ENCODE measurements at regions not wholly inside any gene's neighbourhood (a gene's known extent, or its start where the extent isn't known, plus 50 kb on each side); places are given as distances from the start of the nearest gene placed in this dataset.
A peak's percentile ranks its signal among the peaks of the same experiment; 100 is the strongest.

DNA sequence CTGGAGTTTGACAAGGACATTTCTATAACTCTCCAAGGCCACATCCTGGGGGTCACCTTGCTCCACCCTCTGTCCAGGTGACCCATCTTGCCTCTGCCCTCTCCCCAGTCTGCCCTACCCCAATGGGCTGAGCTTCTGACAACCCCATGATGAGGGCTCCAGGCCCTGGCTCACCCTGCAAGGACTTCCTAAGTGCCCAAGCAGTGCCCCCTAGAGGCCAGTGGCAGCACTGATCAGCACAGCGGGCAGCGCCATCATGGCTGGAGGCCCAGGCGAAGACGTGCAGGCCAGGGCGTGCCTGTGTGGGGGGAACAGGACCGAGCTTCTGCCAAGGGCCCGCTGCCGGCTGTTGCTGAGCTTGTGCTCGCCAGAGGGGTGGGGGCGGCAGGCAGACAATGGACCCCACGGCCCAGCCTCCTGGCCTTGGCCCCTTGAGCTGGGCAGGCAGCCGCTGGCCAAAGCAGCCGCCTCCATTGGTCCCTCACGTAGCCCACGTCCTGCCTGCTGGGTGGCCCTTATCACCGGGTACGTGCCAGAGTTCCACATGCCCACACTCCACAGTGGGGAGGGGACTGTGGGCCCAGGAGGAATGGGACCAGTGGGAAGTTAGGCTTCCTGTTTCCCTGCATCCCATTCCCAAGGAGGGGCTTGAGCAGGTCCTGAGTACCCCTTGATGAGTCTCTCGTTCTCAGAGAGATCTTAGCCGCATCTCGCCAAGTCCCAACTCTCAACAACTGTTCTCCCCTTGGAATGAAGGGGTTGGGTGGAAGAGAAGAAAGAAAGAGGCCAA lies 64.3 kb downstream of the MRPL14 start:
- DNase-seq (ENCODE audit: low read depth in 2 of 2), result peak in 1 of 2 donors; percentile 37

DNA sequence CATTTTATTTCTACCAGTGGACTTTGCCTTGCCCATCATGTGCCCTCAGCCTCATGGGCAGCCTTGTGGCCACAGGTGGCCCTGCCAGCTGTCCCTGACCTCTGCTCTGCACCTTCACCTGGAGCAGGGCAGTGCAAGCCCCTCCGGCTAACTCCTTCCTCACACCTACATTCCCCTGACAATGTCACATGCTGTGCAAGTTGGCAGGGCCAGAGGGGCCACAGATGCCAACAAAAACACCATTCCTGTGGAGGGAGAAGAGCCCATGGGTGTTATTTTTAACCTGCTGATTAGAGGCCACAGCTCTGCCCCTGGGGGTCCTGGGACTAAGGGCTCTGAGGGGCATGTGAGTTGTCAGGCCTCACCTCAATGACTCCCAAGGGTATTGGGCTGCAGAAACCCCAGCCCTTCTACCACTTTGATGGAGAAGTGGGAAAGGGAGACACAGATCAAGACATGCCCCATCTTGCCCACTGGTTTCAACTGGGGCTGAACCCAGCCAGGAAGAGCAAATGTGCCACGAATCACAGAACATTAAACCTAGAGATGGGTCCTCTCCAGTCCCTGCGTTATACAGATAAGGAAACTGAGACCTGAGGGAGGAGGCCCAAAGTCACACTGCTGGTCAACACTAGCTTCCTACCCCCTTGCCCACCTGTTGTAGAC lies 65.0 kb downstream of the MRPL14 start:
- DNase-seq (ENCODE audit: low read depth in 2 of 2), result no peak

DNA sequence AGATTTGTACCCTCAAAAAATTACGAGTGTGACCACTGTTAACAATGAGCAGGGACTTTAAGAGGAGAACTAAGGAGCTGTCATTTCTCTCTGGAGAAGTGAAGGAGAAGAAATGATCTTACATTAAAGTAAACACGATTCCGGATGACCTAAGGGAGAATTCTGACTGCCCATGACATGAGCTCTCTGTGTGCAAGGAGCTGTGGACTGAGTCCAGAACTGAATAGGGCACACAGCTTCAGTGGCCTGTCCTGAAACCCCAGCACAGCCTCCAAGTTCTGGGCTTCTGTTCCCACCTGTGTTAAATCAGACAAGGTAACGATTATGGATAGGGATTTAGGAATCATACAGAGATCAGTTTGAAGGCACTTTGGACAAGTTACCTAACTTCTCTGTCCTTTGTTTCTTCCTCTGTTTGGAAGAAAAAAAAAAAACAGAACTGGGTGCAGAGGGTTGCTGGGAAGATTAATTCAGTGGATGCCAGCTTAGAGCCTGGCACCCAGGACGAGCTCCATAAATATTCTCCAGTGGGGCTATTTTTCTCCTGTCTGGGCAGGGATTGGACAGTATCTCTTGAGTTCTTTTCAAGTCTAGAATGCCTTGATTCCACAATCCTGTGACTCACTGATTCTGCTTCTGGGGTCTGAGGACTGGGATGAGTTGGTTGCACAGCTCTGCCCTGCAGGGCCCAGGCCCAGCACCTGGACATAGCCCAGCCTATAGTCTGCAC lies 65.7 kb downstream of the MRPL14 start:
- DNase-seq (ENCODE audit: low read depth in 2 of 2), result no peak

DNA sequence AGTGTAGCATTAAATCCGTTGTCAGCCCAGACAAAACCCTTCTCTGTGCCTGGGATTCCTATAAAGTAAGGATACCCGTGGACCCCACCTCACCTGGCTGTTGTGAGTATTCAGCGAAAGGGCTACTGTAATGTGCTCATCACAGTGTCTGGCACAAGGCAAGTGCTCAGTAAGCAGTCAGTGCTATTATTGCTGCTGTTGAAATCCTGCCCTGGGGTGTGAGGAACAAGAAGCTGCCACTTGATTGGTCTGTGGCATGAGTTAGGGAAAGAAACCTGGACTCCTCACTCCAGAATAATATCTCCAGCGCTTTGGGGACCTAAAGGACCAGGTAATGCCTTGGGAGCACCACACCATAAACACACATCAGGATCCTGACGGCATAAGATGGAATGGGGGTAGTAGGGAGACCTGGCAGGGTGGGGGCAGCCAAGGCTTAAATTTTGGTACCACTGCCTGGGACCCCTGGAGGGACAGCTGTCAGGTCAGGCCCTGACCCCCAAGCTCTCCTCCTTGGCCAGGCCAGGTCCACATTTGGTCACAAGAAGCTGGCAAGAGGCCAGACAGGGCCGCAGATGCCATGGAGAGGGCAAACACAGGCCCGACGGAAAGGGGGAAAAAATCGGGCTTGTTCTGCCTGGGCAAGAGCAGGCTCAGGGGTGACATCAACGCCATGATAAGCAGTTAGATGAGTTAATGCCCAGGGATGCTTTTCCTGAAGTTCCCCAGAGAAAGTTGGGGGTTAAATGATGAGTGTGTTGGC lies 66.5 kb downstream of the MRPL14 start:
- no peak for DNase-seq (ENCODE audit: low read depth in 2 of 2)

DNA sequence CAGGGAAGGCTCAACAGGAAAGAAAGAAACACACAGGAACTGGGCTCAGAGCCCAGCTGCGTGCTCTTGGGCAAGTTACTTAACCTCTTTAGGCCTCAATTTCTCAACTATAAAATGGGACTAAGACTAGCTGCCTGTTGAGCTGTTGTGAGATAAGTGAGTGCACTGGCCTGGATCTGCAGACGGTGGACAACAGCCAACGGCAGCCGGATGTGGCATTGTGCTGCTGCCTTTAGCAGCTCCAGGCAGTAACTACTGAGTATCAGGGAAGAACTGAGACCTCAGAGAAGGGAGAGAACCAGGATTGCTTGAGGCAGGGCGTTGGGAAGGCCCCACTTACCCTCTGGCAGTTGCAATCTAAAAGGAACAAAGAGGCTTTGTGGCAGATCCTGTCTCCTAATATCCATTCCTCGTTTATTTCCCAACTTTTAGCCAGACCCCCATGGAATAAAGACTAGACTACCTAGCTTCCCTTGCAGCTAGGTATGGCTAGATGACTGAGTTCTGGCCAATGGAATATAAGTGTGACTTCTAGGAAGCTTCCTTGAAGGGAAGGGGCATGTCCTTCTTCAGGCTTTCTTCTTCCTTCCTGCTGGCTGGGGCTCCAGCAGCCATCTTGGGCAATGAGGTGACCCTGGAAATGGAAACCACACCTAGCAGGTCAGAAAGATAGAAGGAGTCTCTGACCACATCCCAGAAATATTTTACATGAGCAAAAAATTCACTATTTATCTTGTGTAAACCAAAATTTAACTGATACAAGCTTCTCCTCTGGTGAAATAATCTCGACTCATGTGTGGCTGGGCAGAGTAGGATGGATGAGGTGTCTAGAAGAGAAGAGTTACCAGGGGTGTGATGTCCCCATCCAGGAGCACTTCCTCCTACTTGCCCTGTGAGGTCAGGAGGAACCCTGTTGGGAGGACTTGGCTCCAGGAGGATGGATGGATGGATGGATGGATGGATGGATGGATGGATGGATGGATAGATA lies 67.6 kb downstream of the MRPL14 start:
- DNase-seq (ENCODE audit: low read depth in 2 of 2), result no peak

DNA sequence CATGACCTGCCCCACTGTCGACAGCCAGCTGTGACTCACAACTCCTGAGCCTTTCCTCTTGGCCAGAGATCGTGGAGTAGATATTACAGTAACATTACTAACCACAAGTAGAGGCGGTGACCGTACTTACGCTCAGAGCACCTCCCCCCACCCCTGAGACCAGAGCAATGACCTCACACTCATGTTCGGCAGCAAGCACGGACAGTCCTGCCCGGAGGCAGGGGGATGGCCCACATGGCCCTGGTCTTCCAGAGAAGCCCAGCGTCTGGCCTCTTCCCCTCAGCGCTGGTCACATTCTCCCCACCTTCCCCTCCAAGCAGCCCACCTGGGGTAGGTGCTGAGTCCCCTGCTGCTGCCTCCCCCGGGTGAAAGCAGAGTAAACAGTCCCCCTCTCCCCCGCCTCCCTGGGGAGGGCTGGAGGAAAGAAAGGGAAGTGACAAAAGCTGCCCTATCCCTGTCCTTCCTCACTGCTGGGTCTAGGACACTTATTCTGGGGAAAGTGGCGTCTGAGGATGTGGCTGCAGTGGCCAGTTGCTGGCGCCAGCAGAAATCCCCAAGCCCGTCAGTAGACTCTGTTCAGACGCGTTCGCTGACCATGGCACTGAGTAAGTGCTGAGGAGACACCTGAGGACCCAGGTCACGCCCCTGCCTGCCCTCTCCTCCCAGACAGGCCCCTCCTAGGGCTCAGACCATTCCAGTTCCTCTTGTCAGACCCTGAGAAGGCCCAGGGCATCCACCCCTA lies 68.5 kb downstream of the MRPL14 start:
- DNase-seq (ENCODE audit: low read depth in 2 of 2), result peak in 1 of 2 donors; percentile 23

DNA sequence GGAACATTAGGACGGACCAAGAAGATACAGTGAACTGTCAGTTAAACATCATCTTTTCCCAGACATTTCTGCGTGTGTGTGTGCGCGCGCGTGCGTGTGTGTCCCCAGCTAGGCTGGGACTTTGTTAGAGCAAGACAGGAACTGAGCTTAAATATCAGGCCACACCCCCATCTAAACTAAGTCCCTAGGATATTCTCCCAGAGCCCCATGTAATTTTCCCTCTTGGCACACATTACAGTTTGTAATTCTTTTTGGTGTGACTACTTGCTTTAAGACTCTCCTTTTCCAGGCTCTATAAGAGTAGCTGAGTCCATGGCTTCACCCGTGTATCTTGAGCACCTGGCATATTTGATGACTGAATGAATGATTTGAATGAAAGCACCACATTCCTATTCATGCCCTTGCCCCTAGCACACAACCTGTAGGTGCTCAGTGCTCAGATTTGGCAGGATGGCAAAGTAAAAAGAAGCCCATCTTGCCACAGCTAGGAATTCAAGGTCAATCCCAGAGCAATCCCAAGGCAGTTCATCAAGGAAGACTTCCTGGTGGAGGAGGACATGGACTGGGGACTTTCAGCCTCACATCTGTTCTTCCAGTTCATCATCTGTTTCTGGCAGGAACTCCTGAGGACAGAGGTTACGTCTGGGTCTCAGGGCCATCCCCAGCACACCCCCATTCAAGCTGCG lies 69.2 kb downstream of the MRPL14 start:
- DNase-seq (ENCODE audit: low read depth in 2 of 2), result no peak

DNA sequence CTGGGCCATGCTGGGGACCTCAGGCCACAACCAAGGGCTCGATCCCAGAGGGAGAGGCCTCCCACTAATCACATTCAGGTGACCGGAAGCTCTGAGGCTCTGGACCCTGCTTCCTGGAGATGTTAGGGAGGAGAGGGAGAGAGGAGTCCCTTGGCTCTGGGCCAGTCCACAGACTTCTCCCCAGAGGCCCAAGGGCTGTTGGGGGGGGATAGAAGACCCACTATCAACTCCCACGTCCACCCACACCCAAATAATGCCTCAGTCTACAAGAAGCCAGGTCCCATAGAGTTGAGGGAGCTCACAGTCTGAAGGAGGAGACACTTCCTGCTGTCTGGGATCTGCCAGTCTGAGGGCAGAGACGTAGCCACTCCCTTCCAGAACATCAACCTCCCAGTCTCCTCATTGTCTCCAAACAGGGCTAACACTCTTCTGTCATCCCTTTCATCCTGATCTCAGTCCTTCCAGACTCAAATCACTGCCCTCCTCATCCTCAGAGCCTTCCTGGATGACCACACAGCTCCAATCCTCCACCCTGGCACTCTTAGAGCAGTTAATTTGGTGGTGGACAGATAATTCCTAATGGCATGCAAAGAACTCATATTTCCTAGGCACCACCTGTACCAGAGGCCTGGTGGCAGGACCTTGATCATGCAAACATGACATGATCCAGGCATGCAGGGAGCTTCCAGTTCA lies 69.9 kb downstream of the MRPL14 start:
- no peak for DNase-seq (ENCODE audit: low read depth in 2 of 2)

DNA sequence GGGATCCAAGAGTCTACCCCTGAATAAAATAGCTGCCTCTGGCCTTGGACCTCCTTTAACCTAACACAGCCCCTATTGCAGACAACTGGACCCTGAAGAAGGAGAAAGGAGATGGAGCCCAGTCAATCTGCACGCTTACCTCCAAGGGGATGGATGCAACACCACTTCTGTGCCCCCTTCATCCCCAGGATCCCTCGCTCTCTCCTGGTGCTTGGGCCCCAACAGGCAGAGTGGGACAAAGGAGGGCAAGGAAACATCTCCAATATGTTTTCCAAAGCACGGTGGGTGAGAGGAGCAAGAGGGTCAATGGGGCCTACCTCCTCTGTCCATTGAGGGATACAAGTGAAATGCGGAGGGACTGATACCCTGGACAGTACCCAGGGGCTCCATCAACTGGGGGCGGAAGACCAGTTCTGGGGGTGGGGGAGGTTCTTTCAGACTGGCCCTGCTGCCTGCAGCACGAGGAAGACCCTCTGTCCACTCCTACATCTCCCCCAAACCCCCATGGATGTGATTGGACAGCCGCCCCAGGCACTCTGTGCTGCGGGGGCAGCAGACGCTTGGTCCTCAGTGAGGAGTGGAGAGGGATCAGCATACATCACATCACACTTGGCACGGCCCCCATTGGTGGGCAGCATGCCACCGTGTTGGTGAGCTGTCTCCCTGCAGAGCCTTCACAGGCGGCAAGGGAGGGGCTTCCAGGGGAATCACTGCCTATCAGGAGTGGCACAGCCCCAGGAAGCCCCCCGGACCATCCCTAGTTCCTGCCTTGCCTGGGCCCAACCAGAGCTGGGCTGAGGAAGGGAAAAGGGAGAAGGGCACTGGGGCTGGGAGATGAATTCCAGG lies 70.6 kb downstream of the MRPL14 start:
- no peak for DNase-seq (ENCODE audit: low read depth in 2 of 2)

DNA sequence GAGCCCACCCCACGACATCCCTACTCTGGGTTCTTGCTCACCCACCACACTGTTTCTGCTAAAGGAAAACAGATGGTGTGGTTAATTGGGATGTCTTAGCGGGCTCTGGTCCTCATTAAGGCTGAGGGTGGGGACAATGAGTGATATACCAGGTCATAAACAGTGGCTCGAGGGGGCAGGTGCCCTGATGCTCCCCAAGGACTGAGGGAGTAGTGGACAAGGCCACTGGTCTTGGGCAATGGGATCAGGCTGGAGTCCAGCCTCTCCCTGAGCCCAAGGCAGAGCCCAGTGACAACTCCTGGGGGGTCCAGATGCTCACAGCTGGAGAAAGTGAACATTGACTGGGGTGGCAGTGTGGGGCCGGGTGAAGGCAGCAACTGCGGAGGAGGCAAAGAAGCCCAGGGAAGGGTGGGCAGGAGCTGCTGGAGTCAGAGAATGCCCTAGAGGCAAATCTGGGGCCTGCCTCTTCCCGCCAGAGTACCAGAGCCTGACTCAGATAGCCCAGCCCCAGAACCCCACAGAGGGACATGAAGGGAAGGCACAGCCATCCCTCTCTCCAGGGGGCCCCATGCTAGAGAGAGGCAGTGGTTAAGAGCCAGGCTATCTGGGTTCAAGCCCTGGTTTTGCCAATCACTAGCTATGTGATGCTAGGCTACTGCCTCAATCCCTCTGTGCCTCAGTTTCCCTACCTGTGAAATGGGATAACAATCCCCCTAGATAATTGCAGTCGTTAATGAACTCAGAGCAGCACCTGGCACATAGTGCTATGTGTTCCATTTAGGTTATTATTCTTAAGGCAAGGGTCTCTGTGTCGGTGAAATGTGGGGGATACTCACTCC lies 72.3 kb downstream of the MRPL14 start:
- no peak for DNase-seq (ENCODE audit: low read depth in 2 of 2)

DNA sequence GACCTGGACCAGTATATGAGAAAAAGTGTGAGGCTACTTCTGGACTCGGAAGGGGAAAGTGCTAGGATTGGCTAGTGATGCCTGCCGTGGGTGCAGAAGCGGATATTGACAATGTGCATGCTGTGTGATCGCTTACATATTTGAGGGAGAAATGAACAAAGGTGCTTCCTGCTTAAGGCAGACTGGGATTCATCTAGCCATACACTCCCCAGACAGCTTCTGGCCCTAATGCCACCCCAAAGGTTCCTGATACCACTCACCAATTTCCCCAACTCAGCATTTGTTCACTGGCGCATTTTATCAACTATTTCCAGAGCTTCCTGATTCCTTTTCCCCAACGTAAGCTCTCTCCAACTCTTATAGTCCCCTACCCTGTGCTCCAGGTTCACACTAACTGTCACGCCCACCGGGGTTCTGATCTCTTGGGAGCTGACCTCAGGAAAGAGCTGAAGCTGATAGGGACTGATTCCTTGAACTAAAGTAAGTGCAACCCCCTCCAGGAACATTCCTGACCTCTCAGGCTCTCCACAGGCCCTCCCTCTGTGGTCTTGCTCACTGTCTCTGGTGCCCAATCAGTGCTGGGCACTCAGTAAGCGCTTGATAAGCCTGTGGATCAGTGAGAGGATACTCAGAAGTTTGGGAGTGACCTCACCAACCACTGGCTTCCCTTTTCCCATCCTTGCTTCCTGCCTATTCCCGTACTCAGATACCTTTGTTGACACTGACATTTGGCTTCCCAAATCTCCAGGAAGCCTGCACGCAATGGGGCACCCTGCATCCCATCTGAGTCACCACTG lies 73.3 kb downstream of the MRPL14 start:
- DNase-seq (ENCODE audit: low read depth in 2 of 2), result no peak

DNA sequence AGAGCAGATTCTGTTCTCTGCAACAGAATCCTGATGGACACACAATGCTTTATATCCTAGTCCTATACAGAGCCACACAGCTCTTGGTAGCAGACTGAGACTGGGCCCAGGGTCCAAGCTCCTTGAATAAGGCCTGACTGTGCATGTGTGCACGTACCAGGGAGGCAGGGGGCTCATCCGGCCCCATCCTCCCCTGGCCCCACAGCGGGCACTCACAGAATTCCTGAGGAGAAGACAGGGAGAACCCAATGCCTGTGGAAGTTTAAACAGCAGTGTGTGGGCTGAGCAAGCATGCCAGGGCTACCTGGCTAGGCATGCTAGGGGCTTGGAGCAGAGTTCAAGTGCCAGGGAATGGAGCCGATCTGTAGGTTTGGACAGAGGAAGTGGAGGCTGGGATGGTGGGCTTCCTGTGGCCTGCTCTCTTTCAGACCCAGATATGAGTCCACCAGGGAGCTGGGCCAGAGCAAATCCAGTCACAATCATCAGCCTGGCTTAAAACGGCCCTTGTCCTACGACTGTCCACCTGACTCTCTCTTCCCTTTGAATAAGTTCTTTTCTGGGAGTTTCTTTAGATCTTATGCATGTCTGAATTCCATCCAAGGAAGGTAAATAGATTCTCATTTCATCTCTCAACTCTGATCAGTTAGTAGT lies 74.0 kb downstream of the MRPL14 start:
- DNase-seq (ENCODE audit: low read depth in 2 of 2), result no peak

DNA sequence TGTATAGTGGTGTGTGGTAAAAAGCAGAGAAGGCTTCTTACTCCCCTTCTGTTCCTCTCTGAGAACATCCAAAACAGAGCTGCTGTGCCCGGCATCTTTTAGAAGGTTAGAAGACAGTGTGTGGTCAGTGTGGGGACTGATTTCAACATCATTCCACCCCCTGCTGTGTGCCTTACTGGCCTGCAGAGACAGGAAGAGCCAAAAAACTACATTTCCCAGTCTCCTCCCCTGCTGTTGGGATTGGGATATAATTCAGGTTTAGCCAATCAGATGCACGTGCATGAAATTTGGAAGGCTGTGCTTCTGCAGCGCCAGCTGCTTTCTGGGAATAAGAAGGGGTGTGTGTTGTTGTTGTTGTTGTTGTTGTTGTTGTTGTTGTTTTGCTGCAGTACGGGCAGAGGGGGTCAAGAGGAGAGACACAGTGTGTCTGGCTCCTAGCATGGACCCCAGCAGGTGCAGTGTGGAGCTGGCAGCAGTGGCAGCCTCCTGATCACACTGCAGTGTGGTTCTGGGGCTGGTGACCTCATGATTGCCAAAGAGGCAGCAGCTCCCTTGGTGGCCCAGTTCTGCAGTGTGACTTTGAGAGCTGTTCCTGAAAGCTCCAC lies 74.7 kb downstream of the MRPL14 start:
- no peak for DNase-seq (ENCODE audit: low read depth in 2 of 2)

DNA sequence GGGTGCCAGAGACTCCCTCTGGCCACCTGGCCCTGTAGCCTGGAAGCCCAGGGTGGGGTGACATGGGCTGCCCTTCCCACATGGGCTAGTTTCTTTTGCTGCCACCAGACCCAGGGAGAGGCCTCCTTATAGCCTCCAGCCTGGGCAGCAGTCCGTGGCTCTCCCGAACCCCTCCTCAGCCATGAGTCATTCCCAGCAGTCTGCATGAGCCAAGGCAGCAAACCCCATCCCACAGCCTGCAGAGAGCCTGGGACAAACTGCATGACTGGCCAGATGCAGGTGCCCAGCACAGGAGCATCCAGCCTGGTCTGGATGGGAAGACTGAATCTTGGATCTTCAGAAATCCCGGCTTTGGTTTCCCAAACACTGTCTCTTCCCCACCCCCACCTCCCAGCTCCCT lies 75.7 kb downstream of the MRPL14 start:
- DNase-seq (ENCODE audit: low read depth in 2 of 2), result no peak

DNA sequence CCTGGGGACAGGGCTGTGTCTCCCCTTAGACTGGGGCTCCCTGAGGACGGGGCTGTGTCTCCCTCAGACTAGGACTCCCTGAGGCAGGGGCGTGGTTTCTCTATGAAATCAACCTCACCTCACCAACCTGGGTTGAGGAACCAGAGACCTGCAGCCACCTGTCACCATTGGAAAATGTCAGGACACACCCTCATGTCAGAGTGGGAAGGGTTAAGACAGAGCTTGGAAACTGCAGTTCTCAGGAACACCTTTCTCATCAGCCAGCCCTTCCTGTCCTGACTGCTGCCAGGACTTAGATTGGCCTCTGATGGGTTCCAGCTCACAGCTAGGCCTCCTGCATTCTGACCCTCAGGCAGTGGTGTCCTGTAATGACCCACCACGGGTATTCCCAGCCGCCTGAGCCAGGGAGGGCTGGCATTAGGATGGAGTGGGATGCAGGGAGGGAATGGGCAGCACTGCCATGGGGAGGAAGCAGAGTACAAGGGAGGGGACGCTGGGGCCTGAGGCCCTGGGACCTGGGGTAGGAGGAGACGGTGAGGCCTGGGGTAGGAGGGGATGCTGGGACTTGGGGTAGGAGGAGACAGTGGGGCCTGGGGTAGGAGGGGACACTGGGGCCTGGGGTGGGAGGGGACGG lies 76.3 kb downstream of the MRPL14 start:
- DNase-seq (ENCODE audit: low read depth in 2 of 2), result no peak
